ENCODE measurements at regions not wholly inside any gene's neighbourhood (a gene's known extent, or its start where the extent isn't known, plus 50 kb on each side); places are given as distances from the start of the nearest gene placed in this dataset.
"Not testable (repeated sequence)": the region's sequence is repeated elsewhere in the genome, so short reads cannot be mapped to it uniquely, and the experiment has no call there.

DNA sequence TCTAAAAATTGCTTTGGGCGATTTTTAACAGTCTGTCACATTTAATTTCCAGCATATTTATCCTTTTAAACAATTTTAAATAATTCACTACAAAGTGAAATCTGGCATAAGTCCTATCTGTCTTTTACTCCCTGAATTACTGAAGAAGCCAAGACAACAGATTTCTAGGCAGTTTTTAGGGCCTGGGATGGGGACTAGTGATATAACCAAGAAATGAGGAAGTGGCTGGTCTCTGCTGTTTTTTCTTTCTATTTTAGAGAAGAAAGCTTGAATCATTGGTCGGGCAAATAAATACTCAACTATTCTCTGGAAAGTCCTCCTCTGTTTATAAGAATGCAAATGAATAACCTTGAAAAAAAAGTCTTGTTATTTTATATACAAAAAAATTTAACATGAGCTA is 79.7 kb upstream of the SSBP2 start:
- no peak for DNase-seq (ENCODE audit: low read depth in 3 of 3, low spot score in 1 of 3)

DNA sequence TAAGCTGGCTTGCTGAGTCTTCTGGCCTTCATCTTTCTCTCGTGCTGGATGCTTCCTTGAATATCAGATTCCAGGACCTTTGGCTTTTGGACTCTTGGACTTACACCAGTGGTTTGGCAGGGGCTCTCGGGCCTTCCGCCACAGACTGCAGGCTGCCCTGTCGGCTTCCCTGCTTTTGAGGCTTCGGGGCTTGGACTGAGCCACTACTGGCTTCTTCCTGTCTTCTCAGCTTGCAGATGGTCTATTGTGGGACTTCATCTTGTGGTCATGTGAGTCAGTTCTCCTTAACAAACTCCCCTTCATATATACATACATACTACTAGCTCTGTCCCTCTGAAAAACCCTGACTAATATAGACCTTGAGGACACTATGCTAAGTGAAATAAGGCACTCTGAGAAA is 78.3 kb upstream of the SSBP2 start:
- no peak for DNase-seq (ENCODE audit: low read depth in 3 of 3, low spot score in 1 of 3)

DNA sequence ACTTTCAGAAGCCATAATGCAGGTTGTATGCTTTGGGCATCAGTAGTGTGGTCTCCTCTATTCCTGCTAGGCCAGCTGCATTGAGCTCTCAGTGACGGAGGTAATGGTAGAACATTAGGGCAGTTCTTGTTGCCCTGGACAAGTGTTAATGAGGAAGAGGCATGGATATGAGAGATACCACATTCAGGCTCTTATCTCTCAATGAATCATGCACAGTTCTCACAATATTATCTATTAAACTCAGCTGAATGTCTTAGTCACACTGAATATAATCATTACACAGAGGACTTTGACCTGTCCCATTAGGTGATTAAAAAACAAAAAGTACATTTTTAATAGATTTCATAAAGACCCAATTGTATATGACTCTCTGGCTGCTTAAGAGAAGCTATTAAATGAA is 76.6 kb upstream of the SSBP2 start:
- DNase-seq (ENCODE audit: low read depth in 3 of 3, low spot score in 1 of 3): no peak

DNA sequence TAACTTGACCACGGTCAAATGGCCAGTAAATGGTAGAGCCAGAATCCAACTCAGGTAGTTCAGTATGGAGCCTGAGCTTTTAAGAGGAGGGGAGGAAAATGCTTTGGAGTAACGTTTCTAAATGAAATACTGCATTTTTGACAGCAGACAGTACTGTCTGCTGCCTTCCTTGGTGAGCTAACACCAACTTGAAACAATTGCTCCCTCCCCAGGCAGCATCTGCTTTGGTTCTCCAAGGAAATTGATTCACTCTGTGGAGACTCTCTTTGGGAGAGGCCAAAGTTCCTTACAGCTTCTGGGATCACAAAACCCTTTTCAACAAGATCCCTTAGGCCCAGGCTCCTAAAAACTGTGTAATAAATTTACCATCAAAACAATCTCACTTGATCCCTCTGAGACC is 75.2 kb upstream of the SSBP2 start:
- DNase-seq (ENCODE audit: low read depth in 3 of 3, low spot score in 1 of 3): no peak

DNA sequence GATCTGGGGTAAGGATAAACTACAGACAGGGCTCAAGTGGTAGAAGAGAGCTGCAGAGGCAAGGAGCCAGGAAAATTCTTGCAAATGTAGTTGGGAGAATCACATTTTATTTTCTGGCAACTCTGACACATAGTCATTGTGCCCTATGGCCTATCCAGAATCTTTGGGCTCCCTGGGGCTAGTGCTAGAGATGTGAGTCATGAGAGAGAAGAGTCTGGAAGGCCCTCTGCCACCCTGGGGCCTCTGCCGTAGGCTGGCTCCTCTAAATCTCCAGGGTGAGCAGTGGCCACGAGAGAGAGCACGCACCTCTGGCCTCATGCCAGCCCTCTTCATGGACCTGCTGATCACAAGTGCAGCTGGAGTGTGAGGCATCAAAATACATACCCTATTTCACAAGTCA is 74.3 kb upstream of the SSBP2 start:
- no peak for DNase-seq (ENCODE audit: low read depth in 3 of 3, low spot score in 1 of 3)

DNA sequence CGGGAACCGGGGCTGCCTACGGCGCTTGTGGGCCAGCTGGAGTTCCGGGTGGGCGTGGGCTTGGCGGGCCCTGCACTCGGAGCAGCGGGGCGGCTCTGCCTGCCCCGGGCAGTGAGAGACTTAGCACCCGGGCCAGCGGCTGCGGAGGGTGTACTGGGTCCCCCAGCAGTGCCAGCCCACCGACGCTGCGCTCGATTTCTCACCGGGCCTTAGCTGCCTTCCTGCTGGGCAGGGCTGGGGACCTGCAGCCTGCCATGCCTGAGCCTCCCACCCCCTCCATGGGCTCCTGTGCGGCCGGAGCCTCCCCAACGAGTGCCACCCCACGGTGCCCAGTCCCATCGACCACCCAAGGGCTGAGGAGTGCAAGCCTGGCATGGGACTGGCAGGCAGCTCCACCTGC is 72.8 kb upstream of the SSBP2 start:
- not testable (repeated sequence) for DNase-seq (ENCODE audit: low read depth in 3 of 3, low spot score in 1 of 3)

DNA sequence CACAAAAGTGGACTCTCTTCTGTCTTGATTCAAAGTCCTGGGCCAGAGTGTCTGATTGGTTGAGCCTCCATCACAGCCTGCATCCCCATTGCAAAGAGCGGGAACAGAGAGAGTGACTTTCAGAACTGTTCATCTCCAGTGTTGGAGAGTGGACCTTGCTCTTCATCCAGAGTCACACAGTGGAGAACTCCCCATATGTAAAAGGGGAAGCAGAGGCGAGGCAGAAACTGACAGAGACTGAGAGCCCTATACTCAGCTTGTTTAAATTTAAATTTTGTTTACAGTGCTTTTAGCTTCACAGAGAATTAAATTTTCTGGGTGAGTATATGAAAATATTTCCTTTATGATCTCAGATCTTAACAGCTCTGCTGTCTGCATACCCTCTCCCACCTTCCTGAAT is 70.0 kb upstream of the SSBP2 start:
- no peak for DNase-seq (ENCODE audit: low read depth in 3 of 3, low spot score in 1 of 3)

DNA sequence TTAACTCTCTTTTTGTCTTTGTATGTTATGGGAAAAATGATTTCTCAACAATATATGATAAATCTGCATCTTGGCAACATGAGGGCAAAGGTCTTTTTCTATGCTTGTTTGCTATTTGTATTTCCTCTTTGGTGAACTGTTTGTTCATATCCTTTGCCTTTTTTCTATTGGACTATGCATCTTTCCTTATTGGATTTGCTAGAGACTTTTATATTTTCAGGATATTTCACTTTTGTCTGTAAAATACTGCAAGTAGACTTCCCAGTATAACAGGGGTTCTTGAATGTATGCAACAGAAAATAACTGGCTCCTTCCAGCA is 69.4 kb upstream of the SSBP2 start:
- DNase-seq (ENCODE audit: low read depth in 3 of 3, low spot score in 1 of 3): no peak

DNA sequence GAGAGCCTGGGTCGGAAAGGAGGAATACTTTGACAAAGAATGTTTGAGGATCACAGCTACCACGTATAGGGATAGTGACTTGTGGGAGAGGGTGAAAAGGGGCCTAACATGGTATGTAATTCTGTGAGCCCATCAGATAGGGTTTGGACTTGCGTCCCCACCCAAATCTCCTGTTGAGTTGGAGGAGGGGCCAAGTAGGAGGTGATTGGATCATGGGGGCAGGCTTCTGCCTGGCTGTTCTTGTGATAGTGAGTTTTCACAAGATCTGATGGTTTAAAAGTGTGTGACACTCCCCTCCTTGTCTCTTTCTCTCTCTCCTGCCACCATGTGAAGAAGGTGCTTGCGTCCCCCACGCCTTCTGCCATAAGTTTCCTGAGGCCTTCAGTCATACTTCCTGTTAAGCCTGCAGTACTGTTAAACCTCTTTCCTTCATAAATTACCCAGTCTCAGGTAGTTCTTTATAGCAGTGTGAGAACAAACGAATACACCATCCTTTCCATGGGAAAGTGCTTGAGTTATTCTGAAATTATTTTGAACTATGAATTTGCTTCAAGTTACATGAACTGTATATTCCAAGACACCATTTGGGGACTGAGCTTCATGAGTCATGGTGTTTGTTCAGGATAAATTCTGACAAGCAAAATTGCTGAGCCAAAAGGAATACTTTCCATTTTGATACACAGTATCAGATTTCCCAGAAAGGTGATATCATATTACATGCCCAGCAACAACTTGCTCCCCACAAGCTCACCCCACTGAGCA is 68.8 kb upstream of the SSBP2 start:
- no peak for DNase-seq (ENCODE audit: low read depth in 3 of 3, low spot score in 1 of 3)

DNA sequence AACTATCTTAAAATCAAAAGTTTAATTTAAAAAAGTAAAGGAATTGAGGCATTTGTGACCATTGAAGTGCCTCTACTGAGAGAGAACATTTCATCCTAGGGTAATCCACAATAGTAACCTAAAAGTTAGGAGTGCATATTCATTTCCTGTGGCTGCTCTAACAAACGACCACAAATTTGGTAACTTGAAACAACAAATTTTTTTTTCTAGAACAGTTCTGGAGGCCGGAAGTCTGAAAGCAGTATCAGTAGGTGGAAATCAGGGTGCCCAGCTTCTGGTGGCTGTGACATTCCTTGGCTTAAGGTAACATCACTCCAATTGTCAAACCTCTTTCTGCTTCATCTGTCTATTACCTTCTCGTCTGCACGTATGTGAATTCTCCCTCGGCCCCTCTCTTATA is 67.1 kb upstream of the SSBP2 start:
- DNase-seq (ENCODE audit: low read depth in 3 of 3, low spot score in 1 of 3): no peak

DNA sequence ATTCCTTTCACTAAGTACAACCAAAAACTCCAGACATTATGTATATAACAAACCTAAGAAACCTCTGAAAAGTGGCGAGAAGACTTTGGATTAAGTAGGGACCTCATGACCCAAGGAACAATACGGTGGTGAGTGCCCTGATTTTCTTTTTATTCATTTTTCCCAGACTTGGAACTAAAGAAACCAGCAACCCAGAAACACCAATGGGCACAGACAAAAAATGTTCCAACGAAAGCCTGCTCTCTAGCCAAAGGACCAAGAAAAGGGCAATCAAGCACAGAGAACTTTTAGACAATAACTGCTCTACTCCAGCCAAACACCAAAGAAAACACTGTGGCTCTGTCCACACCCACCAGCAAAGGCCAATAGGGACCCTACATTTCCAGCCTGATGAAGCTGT is 66.2 kb upstream of the SSBP2 start:
- DNase-seq (ENCODE audit: low read depth in 3 of 3, low spot score in 1 of 3): no peak

DNA sequence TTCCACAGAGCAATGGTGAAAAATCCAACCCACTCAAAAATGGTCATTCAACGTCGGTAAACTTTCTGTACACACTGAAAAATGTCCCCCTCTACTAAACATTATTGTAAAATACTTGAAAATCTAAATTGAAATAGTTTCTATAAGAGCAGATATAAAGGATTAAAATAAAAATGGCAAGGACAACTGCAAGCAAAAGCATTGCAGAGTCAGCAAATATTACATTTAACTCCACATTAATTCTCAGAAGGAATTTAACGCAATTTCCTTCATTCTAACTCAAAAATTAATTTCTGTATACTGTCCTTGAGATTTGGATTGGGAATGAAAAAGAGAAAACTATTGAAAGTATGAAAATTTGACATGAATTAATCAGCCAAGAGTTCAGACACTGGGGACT is 64.4 kb upstream of the SSBP2 start:
- DNase-seq (ENCODE audit: low read depth in 3 of 3, low spot score in 1 of 3): no peak

DNA sequence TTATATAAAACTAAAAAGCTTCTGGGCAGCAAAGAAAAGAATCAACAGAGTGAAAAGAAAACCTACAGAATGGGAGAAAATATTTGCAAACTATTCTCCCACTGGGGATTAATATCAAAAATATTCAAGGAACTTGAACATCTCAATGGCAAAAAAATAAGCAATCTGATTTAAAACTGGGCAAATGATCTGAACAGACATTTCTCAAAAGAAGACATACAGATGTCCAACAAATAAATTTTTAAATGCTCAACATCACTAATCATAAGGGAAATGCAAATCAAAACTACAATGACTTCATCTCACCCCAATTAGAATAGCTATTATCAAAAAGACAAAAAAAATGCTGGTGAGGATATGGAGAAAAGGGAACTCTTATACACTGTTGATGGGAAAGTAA is 57.2 kb upstream of the SSBP2 start:
- no peak for DNase-seq (ENCODE audit: low read depth in 3 of 3, low spot score in 1 of 3)

DNA sequence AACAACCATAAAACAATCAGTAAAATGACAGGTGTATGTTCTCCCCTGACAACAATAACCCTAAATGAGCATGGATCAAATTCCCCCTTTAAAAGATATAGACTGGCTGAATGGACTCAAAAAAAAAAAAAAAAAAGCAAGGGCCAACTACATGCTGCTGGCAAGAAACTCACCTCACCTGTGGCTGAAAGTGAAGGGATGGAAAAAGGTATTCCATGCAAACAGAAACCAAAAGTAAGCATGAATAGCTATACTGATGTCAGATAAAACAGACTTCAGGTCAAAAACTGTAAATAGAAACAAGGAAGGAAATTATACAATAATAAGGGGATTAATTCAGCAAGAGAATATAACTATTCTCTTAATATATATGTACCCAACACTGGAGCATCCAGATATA is 54.2 kb upstream of the SSBP2 start:
- DNase-seq (ENCODE audit: low read depth in 3 of 3, low spot score in 1 of 3): no peak

DNA sequence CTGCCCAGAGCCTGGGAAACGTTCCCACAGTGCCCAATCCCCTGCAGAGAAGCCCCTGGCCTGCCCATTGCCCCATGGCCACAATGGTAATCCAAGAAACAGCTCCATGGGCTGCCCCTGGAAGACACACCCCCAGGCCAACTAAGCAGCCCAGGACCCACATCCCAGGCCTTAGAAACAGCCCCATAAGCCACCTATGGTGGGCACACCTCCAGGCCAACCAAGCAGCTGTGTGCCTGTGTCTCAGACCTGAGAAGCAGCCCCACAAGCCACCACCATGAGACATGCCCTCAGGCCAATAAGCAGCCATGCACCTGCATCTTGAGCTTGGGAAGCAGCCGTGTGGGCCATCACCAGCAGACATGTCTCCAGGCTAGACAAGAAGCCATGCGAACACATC is 52.9 kb upstream of the SSBP2 start:
- no peak for DNase-seq (ENCODE audit: low read depth in 3 of 3, low spot score in 1 of 3)

DNA sequence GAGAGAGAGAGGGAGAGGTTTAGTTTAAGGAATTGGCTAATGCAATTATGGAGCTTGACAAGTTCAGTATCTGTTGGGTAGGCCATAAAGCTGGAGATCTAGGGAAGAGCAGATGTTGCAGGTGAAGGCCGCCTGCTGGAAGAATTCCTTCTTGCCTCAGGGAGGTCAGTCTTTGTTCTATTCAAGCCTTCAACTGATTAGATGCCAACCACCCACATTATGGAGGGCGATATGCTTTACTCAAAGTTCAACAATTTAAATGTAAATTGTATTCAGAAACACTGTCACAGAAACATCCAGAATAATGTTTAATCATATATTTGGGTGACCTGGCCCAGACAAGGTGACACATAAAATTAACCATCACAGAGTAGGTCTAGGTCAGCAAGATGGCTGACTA is 51.7 kb upstream of the SSBP2 start:
- no peak for DNase-seq (ENCODE audit: low read depth in 3 of 3, low spot score in 1 of 3)

DNA sequence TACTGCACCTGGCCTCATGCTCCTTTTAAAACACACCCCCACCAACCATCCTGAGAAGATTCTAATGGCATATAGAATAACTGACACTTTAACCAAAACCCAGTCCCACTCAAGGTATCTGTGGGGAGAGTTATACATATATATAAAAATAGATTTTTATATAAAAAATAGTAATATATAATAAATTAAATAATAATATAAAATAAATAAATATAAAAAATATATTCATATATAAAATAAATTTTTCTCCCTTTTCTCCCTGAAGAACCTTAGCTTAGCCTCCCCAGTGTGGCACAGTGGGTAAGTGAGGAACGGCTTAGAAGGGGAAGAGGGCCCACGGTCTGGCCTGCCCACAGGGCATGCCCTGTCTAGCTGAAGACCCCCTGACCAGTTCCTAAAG is 51.1 kb upstream of the SSBP2 start:
- no peak for DNase-seq (ENCODE audit: low read depth in 3 of 3, low spot score in 1 of 3)

DNA sequence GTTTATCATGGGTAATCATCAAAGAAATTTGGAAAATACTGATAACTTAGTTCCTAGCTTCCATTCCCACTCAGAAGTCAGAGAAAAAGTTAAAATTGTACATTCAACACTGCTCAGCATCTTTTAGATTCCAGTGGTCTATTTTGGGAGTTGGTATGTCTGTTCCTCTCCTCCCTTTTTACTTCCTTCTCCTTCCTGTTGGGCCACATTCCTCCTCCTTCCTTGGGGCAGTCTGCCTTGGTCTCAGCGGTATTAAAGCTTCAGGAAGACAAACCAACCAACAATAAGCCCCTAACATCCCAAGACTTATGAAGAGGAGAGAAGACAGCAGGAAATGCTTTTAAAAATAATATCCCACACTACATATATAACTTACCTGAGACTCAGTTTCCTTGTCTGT is 49.9 kb upstream of the SSBP2 start:
- no peak for DNase-seq (ENCODE audit: low read depth in 3 of 3, low spot score in 1 of 3)
